Psoas muscle (tissue), 7 donors: ENCODE measurements at regions not wholly inside any gene's neighbourhood (a gene's known extent, or its start where the extent isn't known, plus 50 kb on each side); places are given as distances from the start of the nearest gene placed in this dataset.

ENCODE experiments used
- ATAC-seq, 4 donors: fragments of 200-7000 bp; cut with Tn5 transposase; one replicate each; pipeline ENCODE4 v1.9.1; 2020; ENCODE audit warnings: moderate library complexity in 3 of 4, mild to moderate bottlenecking in 2 of 4
- DNase-seq, 2 donors: peaks; one replicate each; pipeline ENCODE4 v3.0.0-alpha.2; 2020
- H3K27ac ChIP-seq: fragments of 200-600 bp; one replicate; pipeline ENCODE4 v1.8.0; 2022
- H3K27me3 ChIP-seq, 3 donors: fragments of 200-600 bp in 1 of 3; one replicate each; pipeline versions ENCODE4 v1.6.1 to v1.8.0; 2013 to 2022; ENCODE audit warnings: low read length in 2 of 3, mild to moderate bottlenecking in 2 of 3, moderate library complexity in 1 of 3; ENCODE audit not compliant: insufficient read depth in 3 of 3
- H3K36me3 ChIP-seq, 2 donors: fragments of 200-600 bp in 1 of 2; one replicate each; pipeline versions ENCODE4 v1.6.1 to v1.8.0; 2013 to 2022; ENCODE audit warnings: low read depth in 1 of 2, mild to moderate bottlenecking in 1 of 2, moderate library complexity in 1 of 2; ENCODE audit not compliant: insufficient read depth in 1 of 2
- H3K4me1 ChIP-seq: fragments of 200-600 bp; one replicate; pipeline ENCODE4 v1.8.0; 2022
- H3K4me3 ChIP-seq: fragments of 200-600 bp; one replicate; pipeline ENCODE4 v1.8.0; 2022; ENCODE audit warnings: mild to moderate bottlenecking
- H3K9me3 ChIP-seq: fragments of 200-600 bp; one replicate; pipeline ENCODE4 v1.8.0; 2022
- CTCF ChIP-seq: fragments of 200-600 bp; IDR thresholded peaks from one replicate; pipeline ENCODE4 v1.8.0; 2022; ENCODE audit warnings: antibody characterized with exemption
- WGBS, 3 donors: extraction: QIAGEN DNeasy Blood & Tissue Kit; methylation state at CpG; one replicate each; pipeline versions ENCODE4 v1.1.6 to v1.1.7; 2013; 5-methylcytosine and 5-hydroxymethylcytosine counted together
- intact Hi-C, 2 donors: fragments of 100-400 bp; cut with DNase I; formaldehyde crosslinking; loops; one replicate each; pipeline versions ENCODE4 v1.11.0 to v1.14.2; 2022
- donor health status: healthy with polysubstance abuse.
- donor health status: DM: no; HTN: no; CAD: no; lungs with moderate emphysema.
- donor health status: Bipolar disorder and iron deficiency.
- donor health status: healthy.
- donor health status: DM: yes; HTN: yes; CAD: no.
- donor health status: DM: no; HTN: no; CAD: no.
- donor health status: DM: yes; HTN: yes; CAD: no.

- WGBS, 3 donors: 58 to 66% (median 60%) methylated on average over 21 of the region's 21 CpGs
- Histone ChIP-seq H3K27ac (no peak overlapping the region), H3K36me3 (no peaks in the 10 kb centered on the region), H3K27me3 (no peaks in the 10 kb centered on the region), H3K4me3 (no peak overlapping the region), H3K4me1 (peaks cover 18% of the 10 kb centered on the region), H3K9me3 (no peaks in the 10 kb centered on the region)
- ATAC-seq (peak; percentile 39 to 82 (median 70)), DNase-seq (peak in 1 of 2 donors; percentile 50)
- intact Hi-C loops: loop anchor here in 1 of 2 donors (5.0 kb wide), 1 partner anchor 249 kb away; the partner anchor contains the start of gene DLL1
- TF ChIP-seq CTCF: peak; percentile 4
Observed at GRCh38 chr6:170043150-170043819, 247.6 kb downstream of the DLL1 start.

- Histone ChIP-seq H3K27ac (no peak overlapping the region), H3K4me3 (no peak overlapping the region), H3K4me1 (peaks cover 18% of the 10 kb centered on the region), H3K36me3 (no peaks in the 10 kb centered on the region), H3K27me3 (no peaks in the 10 kb centered on the region), H3K9me3 (no peaks in the 10 kb centered on the region)
- DNase-seq (peak in 1 of 2 donors; percentile 4), ATAC-seq (no peak)
- intact Hi-C loops: loop anchor here in 1 of 2 donors (5.0 kb wide), 1 partner anchor 250 kb away; the partner anchor contains the start of gene DLL1
- no peak for TF ChIP-seq CTCF
- WGBS, 3 donors: 92 to 95% (median 95%) methylated on average over 13 of the region's 13 CpGs
Observed at GRCh38 chr6:170042596-170043118, 248.2 kb downstream of the DLL1 start.

GRCh38 chr6:170042123-170042522, 248.8 kb downstream of the DLL1 start:
- WGBS, 3 donors: 33 to 34% (median 33%) methylated on average over 4 of the region's 4 CpGs
- no peak for TF ChIP-seq CTCF
- H3K36me3 ChIP-seq: no peaks in the 10 kb centered on the region
- H3K27me3 ChIP-seq: no peaks in the 10 kb centered on the region
- H3K4me3 ChIP-seq: no peak overlapping the region
- H3K9me3 ChIP-seq: no peaks in the 10 kb centered on the region
- no peak overlapping the region for H3K27ac ChIP-seq
- intact Hi-C loops: loop anchor here in 1 of 2 donors (5.0 kb wide), 1 partner anchor 250 kb away; the partner anchor contains the start of gene DLL1
- ATAC-seq (peak; percentile 26 to 64 (median 52)), DNase-seq (no peak)
- peaks cover 18% of the 10 kb centered on the region for H3K4me1 ChIP-seq

GRCh38 chr6:170041526-170041925, 249.4 kb downstream of the DLL1 start:
- H3K27ac ChIP-seq: no peak overlapping the region
- H3K4me3 ChIP-seq: no peak overlapping the region
- H3K36me3 ChIP-seq: no peaks in the 10 kb centered on the region
- no peak for DNase-seq
- intact Hi-C loops: loop anchor here in 1 of 2 donors (5.0 kb wide), 1 partner anchor 251 kb away; the partner anchor contains the start of gene DLL1
- H3K9me3 ChIP-seq: no peaks in the 10 kb centered on the region
- no peak for ATAC-seq
- no peak for TF ChIP-seq CTCF
- no peaks in the 10 kb centered on the region for H3K27me3 ChIP-seq
- WGBS, 3 donors: 89 to 95% (median 94%) methylated on average over 6 of the region's 6 CpGs
- peaks cover 16% of the 10 kb centered on the region for H3K4me1 ChIP-seq
